Ovary (tissue), 3 donors: ENCODE measurements at regions not wholly inside any gene's neighbourhood (a gene's known extent, or its start where the extent isn't known, plus 50 kb on each side); places are given as distances from the start of the nearest gene placed in this dataset.

Experiments
- EP300 ChIP-seq: sonication (generic); formaldehyde crosslinking; IDR thresholded peaks from one replicate; pipeline ENCODE4 v1.6.1; 2017; ENCODE audit warnings: antibody characterized with exemption
- POLR2A ChIP-seq: fragments of 450-650 bp; IDR thresholded peaks from one replicate; pipeline ENCODE4 v1.6.1; 2017; ENCODE audit warnings: antibody characterized with exemption, mild to moderate bottlenecking, moderate library complexity
- TF ChIP-seq, protein P1 (sequence below), 3 donors: fragments of 450-650 bp in 2 of 3; fragments of 200-600 bp in 1 of 3; IDR thresholded peaks; one replicate each; pipeline versions ENCODE4 v1.5.1 to v1.8.0; 2016 to 2022; ENCODE audit warnings: antibody characterized with exemption in 3 of 3, mild to moderate bottlenecking in 1 of 3
- donor health status: DM: no; HTN: no; CAD: no.

DNA sequence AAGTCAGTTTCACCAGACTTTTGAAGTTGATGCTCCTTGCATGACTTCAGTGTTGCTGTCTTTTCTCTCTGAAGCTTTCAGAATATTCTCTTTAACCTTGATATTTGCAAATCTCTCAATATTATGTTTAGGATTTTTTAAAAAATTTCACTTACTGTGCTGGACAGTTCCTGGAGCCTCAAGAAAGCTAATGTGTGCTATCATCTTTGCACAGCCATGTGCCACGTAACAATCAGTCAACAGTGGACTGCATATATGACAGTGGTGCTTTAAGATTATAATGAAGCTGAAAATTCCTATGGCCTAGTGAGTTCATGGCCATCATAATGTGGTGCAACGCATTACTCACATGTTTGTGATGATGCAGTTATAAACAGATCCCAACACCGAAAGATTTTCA, 59.1 kb upstream of the OGFRL1 start:
- TF ChIP-seq, protein P1, sequence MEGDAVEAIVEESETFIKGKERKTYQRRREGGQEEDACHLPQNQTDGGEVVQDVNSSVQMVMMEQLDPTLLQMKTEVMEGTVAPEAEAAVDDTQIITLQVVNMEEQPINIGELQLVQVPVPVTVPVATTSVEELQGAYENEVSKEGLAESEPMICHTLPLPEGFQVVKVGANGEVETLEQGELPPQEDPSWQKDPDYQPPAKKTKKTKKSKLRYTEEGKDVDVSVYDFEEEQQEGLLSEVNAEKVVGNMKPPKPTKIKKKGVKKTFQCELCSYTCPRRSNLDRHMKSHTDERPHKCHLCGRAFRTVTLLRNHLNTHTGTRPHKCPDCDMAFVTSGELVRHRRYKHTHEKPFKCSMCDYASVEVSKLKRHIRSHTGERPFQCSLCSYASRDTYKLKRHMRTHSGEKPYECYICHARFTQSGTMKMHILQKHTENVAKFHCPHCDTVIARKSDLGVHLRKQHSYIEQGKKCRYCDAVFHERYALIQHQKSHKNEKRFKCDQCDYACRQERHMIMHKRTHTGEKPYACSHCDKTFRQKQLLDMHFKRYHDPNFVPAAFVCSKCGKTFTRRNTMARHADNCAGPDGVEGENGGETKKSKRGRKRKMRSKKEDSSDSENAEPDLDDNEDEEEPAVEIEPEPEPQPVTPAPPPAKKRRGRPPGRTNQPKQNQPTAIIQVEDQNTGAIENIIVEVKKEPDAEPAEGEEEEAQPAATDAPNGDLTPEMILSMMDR (IDR thresholded peaks at IDR 0.05) = no peak
- TF ChIP-seq POLR2A = no peak
- no peak for TF ChIP-seq EP300
